Stimulated activated CD8-positive, alpha-beta memory T cell treated with anti-CD3 and anti-CD28 coated beads, Interleukin-2, amount 100 ng/mL, for 1 hour (primary cell): ENCODE measurements at regions not wholly inside any gene's neighbourhood (a gene's known extent, or its start where the extent isn't known, plus 50 kb on each side); places are given as distances from the start of the nearest gene placed in this dataset.

Source experiments
- DNase-seq, 2 donors: peaks; one replicate each; pipeline ENCODE4 v3.0.0-alpha.2; 2020; ENCODE audit warnings: low read depth in 2 of 2

DNA sequence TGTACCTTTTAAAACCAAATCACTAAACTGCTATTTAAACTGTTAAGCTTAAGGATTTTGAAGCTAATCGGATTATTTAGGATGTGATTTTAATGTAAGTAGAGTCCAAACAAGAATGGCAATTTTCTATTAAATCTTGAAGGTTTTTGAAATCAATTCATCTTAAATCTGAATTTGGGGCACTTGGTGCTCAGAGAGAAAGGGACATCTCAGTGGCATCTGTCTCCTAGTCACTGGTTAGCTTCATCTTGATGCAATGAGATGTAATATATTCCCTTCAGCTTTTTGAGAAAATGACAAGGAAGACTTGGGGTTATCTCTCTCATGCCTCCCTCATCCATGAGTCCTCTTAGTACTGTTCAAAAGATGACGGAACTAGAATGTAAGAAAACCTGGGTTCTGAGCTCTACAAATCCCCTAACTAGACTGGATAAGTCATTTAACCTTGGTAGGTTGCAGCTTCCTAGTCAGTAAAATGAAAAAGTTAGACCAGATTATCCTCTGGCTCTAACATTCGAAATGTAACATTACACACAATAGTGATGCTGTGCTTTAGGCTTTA, 198.5 kb upstream of the NEBL start:
- DNase-seq, result no peak

DNA sequence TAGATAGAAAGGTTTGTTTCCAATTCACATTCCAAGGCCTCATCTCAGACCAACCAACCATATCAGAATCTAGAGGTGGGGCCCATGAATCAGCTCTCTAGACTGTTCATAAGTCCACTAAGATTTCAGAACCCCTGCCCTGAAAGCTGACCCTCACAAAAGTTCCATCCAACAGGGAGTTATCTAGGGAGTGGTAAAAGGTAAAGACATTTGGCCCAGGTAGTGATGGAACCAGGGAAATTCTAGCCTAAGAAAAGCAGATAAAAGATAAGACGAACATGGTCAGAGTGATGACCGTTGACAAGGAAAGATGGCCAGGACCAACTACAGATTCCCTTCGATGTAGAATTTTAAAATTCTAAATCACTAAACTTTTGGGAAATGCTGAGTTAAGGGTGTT, 198.0 kb upstream of the NEBL start:
- no peak for DNase-seq

- DNase-seq, result no peak
Observed at GRCh38 chr10:21092683-21093524, 195.8 kb upstream of the NEBL start.

GRCh38 chr10:21090609-21091082, 193.5 kb upstream of the NEBL start:
- no peak for DNase-seq

GRCh38 chr10:21087476-21087875, 190.4 kb upstream of the NEBL start:
- DNase-seq, result no peak

GRCh38 chr10:21084700-21085099, 187.6 kb upstream of the NEBL start:
- DNase-seq, result no peak

DNA sequence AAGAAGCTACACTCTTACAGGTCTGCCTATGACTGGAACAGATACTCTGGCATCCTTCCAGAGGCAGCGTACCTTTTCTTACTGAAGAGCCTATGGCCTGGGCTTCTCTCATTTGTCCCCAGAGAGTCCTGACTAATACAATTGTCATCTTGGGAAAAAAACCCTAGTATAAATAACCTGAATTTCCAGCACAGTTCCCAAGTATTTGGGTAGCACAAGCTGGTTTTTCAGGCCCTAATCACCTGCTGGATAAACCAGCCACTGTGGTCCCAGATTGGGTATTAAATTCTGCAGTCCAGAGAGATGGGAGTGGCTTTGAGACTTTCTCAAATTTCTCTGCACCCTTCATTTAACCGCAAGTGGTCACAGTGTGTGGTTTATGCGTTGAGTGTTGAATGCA, 186.8 kb upstream of the NEBL start:
- DNase-seq, result no peak

DNA sequence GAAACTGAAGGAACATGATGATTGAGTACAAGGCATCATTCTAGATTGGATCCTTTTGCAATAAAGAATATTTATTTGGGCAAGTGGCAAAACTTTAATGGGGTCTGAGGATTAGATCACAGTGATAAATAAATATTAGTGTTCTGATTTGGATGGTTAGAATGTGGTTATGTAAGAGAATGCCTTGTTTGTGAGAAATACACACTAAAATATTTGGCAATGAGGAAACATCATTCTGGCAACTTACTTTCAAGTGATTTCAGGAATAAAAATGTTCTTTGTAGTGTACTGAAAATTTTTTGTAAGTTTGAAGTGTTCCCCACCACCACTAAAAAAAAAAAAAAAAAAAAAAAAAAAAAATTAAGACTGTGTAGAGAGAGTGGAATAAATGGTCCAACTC, 185.1 kb upstream of the NEBL start:
- DNase-seq, result no peak

DNA sequence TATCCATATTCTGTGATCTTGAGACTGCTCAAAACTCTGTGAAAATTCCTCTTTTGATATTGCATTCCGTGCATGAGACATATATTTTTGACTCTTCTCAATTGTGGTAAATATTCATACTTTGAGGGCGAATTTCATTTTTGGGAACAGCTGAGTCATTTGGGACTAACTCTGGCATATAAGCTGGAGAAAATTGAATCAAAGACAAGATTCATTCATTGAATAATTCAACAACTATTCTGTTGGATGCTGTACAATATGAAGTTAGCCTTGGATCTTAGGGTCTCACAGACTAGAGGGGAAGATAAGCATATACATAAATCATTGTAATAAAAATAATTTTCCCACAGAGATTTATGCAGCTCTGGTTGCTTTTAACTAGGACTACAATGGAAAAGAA, 183.2 kb upstream of the NEBL start:
- no peak for DNase-seq

DNA sequence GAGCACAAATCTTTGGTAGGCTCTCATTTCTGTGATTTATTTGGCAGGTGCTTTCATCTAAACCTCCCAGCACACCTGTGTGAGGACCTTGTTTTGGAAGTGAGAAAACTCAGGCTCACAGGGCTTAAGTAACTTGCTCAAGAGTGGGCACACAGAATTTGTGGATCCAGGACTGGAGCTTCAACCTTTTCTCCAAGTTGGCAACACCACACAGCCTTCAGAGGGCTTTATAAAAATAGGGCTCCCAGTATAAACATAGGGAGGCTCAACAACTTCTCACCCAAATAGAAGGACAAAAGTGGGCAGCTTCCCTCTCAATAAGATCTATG, 182.2 kb upstream of the NEBL start:
- DNase-seq, result no peak

DNA sequence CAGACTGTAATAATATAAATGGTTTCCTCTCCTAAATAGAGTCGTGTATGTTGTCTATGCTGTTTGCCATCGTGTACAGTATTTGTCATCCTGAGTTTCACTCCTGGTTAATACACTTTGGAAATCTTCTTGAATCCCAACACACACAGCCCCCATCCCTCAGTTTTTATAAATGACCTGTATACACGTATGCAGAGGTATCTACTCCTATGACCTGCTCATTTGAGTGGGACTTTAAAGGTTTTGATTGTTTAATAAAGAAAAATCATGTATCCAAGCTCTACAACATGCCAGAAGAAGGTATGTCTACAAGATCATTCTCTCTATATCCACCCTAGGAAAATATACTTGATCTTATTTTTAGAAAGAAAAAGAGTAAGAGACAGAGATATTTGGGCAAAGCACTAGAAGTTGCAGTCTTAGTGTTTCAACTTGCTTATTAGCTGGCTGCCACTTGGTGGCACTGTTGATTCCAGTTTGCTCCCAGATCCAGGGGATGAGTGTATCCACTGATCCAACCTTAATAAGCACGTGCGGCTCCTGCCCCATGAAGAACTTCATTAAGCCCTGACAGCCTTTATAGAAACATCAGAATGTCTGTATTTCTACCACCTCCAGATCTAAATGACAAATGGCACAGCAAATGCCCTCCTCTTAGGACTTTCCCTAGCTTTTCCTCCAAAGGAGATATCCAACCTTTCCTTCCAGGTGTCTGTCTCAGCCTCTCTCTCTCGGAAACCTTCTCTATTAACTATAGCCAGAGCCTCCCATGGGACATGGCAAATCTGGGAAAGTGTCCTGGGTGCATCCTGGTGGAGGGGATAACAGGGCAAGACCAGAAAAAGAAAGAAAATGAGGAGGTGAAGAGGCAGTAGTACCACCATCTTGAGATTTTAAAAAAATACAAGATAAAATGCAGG, 181.6 kb upstream of the NEBL start:
- no peak for DNase-seq

- no peak for DNase-seq
Observed at GRCh38 chr10:21077681-21078080, 180.6 kb upstream of the NEBL start.

DNA sequence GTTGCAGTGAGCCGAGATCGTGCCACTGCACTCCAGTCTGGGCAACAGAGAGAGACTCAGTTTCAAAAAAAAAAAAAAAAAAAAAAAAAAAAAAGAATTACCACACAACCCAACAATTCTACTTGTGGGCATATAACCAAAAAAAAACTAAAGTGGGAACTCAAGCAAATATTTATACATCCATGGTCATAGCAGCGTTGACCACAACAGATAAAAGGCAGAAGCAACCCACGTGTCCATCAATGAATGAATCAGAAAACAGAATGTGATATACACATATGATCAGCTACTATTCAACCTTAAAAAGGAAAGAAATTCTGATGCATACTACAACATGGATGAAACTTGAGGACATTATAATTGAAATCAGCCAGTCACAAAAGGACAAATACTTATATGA, 179.3 kb upstream of the NEBL start:
- no peak for DNase-seq

GRCh38 chr10:21075880-21076279, 178.8 kb upstream of the NEBL start:
- DNase-seq, result no peak

DNA sequence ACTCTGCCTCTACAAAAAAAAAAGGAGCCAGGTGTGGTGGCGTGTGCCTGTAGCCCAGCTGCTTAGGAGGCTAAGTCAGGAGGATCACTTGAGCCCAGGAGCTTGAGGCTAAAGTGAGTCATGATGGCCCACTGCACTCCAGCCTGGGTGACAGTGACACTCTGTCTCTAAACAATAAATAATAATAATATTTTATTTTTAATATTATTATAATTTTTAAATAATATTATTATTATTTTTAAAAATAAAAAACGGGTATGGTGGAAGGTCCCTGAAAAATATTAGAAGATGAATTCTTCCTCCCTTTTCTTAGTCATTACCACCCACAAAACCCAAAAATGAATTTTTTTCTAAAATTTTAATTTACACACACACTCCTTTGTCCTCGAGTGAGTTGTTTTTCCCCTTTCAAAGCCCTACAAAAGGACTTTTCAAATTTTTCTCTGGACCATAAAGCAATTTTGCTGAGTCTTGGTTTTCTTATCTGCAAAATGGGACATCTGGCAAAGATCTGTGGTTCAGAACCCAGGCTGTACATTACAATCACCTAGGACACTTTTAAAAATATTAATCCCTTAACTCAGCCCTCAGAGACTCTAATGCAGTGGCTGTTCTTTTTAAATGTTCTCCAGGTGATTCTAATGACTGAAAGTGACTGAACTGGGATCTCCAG, 174.0 kb upstream of the NEBL start:
- DNase-seq, result no peak

DNA sequence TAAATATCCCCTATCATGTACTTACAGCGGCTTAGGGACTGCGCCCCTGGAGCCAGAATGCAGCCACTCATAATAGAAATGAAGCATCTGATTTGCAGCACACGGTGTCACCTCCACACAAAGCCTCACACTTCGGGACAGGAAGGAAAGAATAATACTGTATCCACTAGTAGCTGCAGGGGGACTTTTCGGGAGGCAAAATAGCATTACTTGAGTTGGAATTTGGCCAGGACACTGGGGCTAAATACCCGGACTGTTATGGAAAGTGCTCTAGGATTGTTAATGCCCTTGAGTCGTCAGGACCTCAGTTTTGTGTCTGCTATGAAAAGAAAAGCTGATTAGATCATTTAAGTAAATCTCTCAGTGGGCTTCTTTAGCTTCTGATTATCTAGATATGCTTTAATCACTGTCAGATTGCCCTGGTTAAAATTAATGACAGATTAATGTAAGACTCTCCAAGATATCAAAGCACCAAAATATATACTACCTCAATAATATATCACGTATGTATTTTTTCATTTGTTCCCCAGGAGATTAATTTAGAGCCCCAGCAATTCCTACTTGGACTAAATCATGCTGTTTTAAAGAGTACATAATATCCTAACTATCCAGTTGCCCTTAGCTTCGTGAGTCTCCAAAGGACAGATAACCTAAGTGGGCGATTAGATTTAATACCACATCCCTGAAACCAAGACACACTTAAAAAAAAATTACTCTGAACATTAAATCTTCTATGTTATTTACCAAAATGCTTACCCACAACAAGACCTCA, 173.0 kb upstream of the NEBL start:
- DNase-seq, result no peak

GRCh38 chr10:21069278-21069677, 172.2 kb upstream of the NEBL start:
- no peak for DNase-seq

- DNase-seq, result no peak
Observed at GRCh38 chr10:21068026-21068656, 171.0 kb upstream of the NEBL start.

- no peak for DNase-seq
Observed at GRCh38 chr10:21065621-21066248, 168.6 kb upstream of the NEBL start.

- no peak for DNase-seq
Observed at GRCh38 chr10:21061982-21062381, 164.9 kb upstream of the NEBL start.
